ENCODE measurements at regions not wholly inside any gene's neighbourhood (a gene's known extent, or its start where the extent isn't known, plus 50 kb on each side); places are given as distances from the start of the nearest gene placed in this dataset.
"Not testable (repeated sequence)": the region's sequence is repeated elsewhere in the genome, so short reads cannot be mapped to it uniquely, and the experiment has no call there.

- TF ChIP-seq YY1 (IDR thresholded peaks at IDR 0.05; ENCODE audit: insufficient read depth, insufficient read length) (no peak), ZNF274 (IDR thresholded peaks at IDR 0.05; ENCODE audit: low read depth, low read length) (no peak), SUZ12 (IDR thresholded peaks at IDR 0.05; ENCODE audit: extremely low read depth, insufficient read depth, insufficient read length) (no peak)
- H3K9me3 ChIP-seq (ENCODE audit: insufficient read depth, low read length): no peaks in the 10 kb centered on the region
- H3K4me1 ChIP-seq (ENCODE audit: insufficient read depth, insufficient read length): no peaks in the 10 kb centered on the region
- no peak overlapping the region for H3K4me3 ChIP-seq (ENCODE audit: insufficient read length, low read depth)
- DNase-seq (ENCODE audit: low read depth, low spot score): no peak
- no peak overlapping the region for H3K9ac ChIP-seq (ENCODE audit: insufficient read length, low read depth)
- no peaks in the 10 kb centered on the region for H3K36me3 ChIP-seq (ENCODE audit: insufficient read depth, insufficient read length, low read length)
- no peaks in the 10 kb centered on the region for H3K27me3 ChIP-seq (ENCODE audit: insufficient read depth, insufficient read length)
Measured at GRCh38 chr3:87501076-87501475, 224.7 kb upstream of the POU1F1 start.

DNA sequence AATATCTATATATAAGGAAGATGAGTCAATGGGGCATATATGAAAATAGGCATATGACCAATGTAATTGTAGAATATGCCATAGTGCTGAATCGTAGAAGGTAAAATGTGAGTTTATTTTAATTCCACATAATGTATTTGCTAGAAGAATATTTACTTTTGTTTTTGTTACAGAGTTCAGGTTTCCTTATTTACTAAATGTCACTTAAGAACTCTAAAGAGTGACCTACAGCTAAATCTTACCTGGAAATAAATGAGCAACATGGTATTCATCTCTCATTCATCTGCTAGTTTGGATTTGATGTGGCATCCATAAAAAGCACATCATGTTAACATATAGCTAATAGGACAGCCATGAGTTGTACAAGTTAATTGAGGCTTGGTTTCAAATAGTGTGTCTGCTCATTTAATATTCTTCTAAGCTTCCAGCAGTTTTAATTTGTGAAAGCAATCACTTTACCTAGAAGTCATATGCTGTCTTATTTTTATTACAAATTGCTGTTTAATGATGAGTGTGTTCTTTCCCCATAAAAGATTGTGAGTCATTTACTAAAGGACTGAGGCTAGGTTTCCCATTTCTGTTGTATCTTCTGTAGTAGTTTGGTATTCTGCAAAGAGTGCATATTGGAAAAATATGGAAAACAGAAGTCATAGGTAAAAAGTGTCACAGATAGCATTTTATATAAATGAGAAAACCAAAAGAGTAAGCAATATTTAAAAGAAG lies 222.1 kb upstream of the POU1F1 start:
- no peak for TF ChIP-seq ZNF274 (IDR thresholded peaks at IDR 0.05; ENCODE audit: low read depth, low read length)
- no peak for TF ChIP-seq SUZ12 (IDR thresholded peaks at IDR 0.05; ENCODE audit: extremely low read depth, insufficient read depth, insufficient read length)
- no peak for TF ChIP-seq YY1 (IDR thresholded peaks at IDR 0.05; ENCODE audit: insufficient read depth, insufficient read length)
- no peaks in the 10 kb centered on the region for H3K27me3 ChIP-seq (ENCODE audit: insufficient read depth, insufficient read length)
- DNase-seq (ENCODE audit: low read depth, low spot score): no peak

DNA sequence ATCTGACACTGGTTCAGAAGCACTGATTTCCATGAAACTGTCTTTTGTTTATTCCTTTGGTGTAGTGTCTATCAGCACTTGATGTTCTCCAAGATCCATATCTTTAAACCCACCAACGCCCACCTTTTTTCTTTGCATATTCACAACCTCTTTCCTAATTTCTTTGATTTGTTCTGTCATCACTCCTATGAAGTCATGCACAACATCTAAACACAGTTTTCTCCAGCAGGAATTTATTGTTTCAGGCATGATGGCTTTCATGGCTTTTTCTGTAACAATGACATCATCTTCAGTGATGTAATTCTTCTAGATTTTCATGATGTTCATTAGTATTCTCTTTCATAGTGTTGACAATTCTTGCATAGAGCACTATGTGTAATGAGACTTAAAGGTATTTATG lies 219.6 kb upstream of the POU1F1 start:
- TF ChIP-seq SUZ12 (IDR thresholded peaks at IDR 0.05; ENCODE audit: extremely low read depth, insufficient read depth, insufficient read length) (no peak), YY1 (IDR thresholded peaks at IDR 0.05; ENCODE audit: insufficient read depth, insufficient read length) (no peak), ZNF274 (IDR thresholded peaks at IDR 0.05; ENCODE audit: low read depth, low read length) (no peak)
- Histone ChIP-seq H3K27me3 (ENCODE audit: insufficient read depth, insufficient read length) (no peaks in the 10 kb centered on the region), H3K9ac (ENCODE audit: insufficient read length, low read depth) (no peak overlapping the region), H3K9me3 (ENCODE audit: insufficient read depth, low read length) (no peaks in the 10 kb centered on the region), H3K4me1 (ENCODE audit: insufficient read depth, insufficient read length) (no peaks in the 10 kb centered on the region), H3K36me3 (ENCODE audit: insufficient read depth, insufficient read length, low read length) (no peaks in the 10 kb centered on the region), H3K4me3 (ENCODE audit: insufficient read length, low read depth) (no peak overlapping the region)
- no peak for DNase-seq (ENCODE audit: low read depth, low spot score)

More for the DNA sequence above, 222.1 kb upstream of the POU1F1 start:
- Histone ChIP-seq H3K4me1 (ENCODE audit: insufficient read depth, insufficient read length) (no peaks in the 10 kb centered on the region), H3K4me3 (ENCODE audit: insufficient read length, low read depth) (no peak overlapping the region), H3K9me3 (ENCODE audit: insufficient read depth, low read length) (no peaks in the 10 kb centered on the region), H3K36me3 (ENCODE audit: insufficient read depth, insufficient read length, low read length) (no peaks in the 10 kb centered on the region), H3K9ac (ENCODE audit: insufficient read length, low read depth) (no peak overlapping the region)

DNA sequence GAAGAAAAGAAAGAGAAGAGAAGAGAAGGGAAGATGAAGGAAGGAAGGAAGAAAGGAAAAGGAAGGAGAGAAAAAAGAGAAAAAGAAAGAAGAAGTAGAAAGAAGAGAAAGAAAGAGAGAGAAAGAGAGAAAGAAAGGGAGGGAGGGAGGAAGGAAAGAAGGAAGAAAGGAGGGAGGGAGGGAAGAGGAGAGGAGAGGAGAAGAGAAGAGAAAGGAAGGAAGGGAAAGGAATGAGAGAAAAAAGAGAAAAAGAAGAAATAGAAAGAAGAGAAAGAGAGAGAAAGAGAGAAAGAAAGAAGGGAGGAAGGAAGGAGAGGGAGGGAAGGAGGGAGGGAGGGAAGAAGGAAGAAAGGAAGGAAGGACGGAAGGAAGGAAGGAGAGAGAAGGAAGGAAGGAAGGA lies 217.9 kb upstream of the POU1F1 start:
- H3K9me3 ChIP-seq (ENCODE audit: insufficient read depth, low read length): no peaks in the 10 kb centered on the region
- H3K27me3 ChIP-seq (ENCODE audit: insufficient read depth, insufficient read length): no peaks in the 10 kb centered on the region
- no peak overlapping the region for H3K9ac ChIP-seq (ENCODE audit: insufficient read length, low read depth)
- no peaks in the 10 kb centered on the region for H3K36me3 ChIP-seq (ENCODE audit: insufficient read depth, insufficient read length, low read length)
- no peak for TF ChIP-seq SUZ12 (IDR thresholded peaks at IDR 0.05; ENCODE audit: extremely low read depth, insufficient read depth, insufficient read length)
- no peak for TF ChIP-seq ZNF274 (IDR thresholded peaks at IDR 0.05; ENCODE audit: low read depth, low read length)
- no peak for TF ChIP-seq YY1 (IDR thresholded peaks at IDR 0.05; ENCODE audit: insufficient read depth, insufficient read length)
- no peaks in the 10 kb centered on the region for H3K4me1 ChIP-seq (ENCODE audit: insufficient read depth, insufficient read length)
- no peak for DNase-seq (ENCODE audit: low read depth, low spot score)
- no peak overlapping the region for H3K4me3 ChIP-seq (ENCODE audit: insufficient read length, low read depth)

DNA sequence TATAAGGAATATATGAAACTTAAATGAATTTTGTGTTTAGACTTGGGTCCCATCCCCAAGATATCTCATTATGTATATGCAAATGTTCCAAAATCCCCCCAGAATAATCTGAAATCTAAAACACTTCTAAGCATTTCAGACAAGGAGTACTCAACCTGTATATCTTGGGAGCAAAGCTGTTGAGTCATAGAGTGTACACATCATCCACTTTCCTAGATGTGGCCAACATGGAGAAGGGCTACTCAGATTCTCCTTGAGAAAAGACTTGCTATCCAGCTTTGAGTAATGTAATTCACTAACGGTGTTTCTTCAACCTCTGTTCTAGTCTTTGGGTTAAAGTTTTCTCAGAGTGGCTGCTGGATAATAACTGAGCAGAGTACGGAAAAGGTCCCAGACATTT lies 215.5 kb upstream of the POU1F1 start:
- no peaks in the 10 kb centered on the region for H3K27me3 ChIP-seq (ENCODE audit: insufficient read depth, insufficient read length)
- TF ChIP-seq YY1 (IDR thresholded peaks at IDR 0.05; ENCODE audit: insufficient read depth, insufficient read length): no peak
- TF ChIP-seq SUZ12 (IDR thresholded peaks at IDR 0.05; ENCODE audit: extremely low read depth, insufficient read depth, insufficient read length): no peak
- no peak for TF ChIP-seq ZNF274 (IDR thresholded peaks at IDR 0.05; ENCODE audit: low read depth, low read length)
- no peaks in the 10 kb centered on the region for H3K4me1 ChIP-seq (ENCODE audit: insufficient read depth, insufficient read length)
- H3K9me3 ChIP-seq (ENCODE audit: insufficient read depth, low read length): no peaks in the 10 kb centered on the region
- no peaks in the 10 kb centered on the region for H3K36me3 ChIP-seq (ENCODE audit: insufficient read depth, insufficient read length, low read length)
- DNase-seq (ENCODE audit: low read depth, low spot score): no peak
- H3K4me3 ChIP-seq (ENCODE audit: insufficient read length, low read depth): no peak overlapping the region
- no peak overlapping the region for H3K9ac ChIP-seq (ENCODE audit: insufficient read length, low read depth)

DNA sequence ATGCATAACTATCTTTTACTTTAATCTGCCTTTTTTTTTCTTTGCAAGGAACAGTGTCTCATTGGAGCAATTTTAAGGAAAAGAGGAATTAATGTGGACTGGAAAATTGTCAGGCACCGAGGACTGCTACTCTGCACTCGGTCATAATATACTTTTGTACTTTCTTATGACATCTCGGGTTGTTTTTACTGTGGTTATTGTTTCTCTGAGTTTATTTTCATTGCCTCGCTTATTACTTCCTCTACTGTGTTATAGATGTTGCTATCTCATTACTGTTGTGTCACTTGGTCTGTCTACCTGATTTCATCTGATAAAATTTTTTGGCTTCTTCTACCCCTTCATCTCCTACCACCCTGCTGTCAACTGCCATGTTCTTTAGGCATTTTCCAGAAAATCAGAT lies 213.5 kb upstream of the POU1F1 start:
- H3K4me1 ChIP-seq (ENCODE audit: insufficient read depth, insufficient read length): no peaks in the 10 kb centered on the region
- H3K4me3 ChIP-seq (ENCODE audit: insufficient read length, low read depth): no peak overlapping the region
- TF ChIP-seq ZNF274 (IDR thresholded peaks at IDR 0.05; ENCODE audit: low read depth, low read length) (no peak), SUZ12 (IDR thresholded peaks at IDR 0.05; ENCODE audit: extremely low read depth, insufficient read depth, insufficient read length) (no peak)
- DNase-seq (ENCODE audit: low read depth, low spot score): no peak
- no peaks in the 10 kb centered on the region for H3K9me3 ChIP-seq (ENCODE audit: insufficient read depth, low read length)
- no peak overlapping the region for H3K9ac ChIP-seq (ENCODE audit: insufficient read length, low read depth)
- no peaks in the 10 kb centered on the region for H3K27me3 ChIP-seq (ENCODE audit: insufficient read depth, insufficient read length)
- no peaks in the 10 kb centered on the region for H3K36me3 ChIP-seq (ENCODE audit: insufficient read depth, insufficient read length, low read length)

DNA sequence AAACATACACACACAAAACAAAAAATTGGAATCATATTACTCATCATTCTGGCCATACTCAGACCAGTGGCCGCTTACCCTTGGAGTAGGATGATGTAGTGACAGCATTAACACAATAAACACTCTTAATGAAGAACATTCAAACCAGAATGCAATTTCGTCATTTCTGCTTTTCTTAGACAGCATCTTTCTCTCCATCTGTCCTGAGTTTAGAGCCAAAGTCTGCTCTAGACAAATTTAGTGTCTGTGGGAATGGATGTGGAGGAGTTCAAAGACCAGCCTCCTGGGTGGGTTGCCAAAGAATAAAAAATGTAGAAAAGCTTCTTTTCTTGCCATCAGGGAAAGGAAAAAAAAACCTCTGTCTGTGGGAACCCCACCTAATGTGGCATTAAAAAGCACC lies 212.4 kb upstream of the POU1F1 start:
- H3K9me3 ChIP-seq (ENCODE audit: insufficient read depth, low read length): no peaks in the 10 kb centered on the region
- H3K36me3 ChIP-seq (ENCODE audit: insufficient read depth, insufficient read length, low read length): no peaks in the 10 kb centered on the region
- no peak overlapping the region for H3K9ac ChIP-seq (ENCODE audit: insufficient read length, low read depth)
- no peaks in the 10 kb centered on the region for H3K4me1 ChIP-seq (ENCODE audit: insufficient read depth, insufficient read length)
- H3K4me3 ChIP-seq (ENCODE audit: insufficient read length, low read depth): no peak overlapping the region
- no peaks in the 10 kb centered on the region for H3K27me3 ChIP-seq (ENCODE audit: insufficient read depth, insufficient read length)
- DNase-seq (ENCODE audit: low read depth, low spot score): no peak
- TF ChIP-seq SUZ12 (IDR thresholded peaks at IDR 0.05; ENCODE audit: extremely low read depth, insufficient read depth, insufficient read length) (no peak), ZNF274 (IDR thresholded peaks at IDR 0.05; ENCODE audit: low read depth, low read length) (no peak), YY1 (IDR thresholded peaks at IDR 0.05; ENCODE audit: insufficient read depth, insufficient read length) (no peak)

- not testable (repeated sequence) for H3K4me1 ChIP-seq (ENCODE audit: insufficient read depth, insufficient read length); DNase-seq (ENCODE audit: low read depth, low spot score); H3K36me3 ChIP-seq (ENCODE audit: insufficient read depth, insufficient read length, low read length); H3K27me3 ChIP-seq (ENCODE audit: insufficient read depth, insufficient read length); H3K9ac ChIP-seq (ENCODE audit: insufficient read length, low read depth); H3K4me3 ChIP-seq (ENCODE audit: insufficient read length, low read depth); H3K9me3 ChIP-seq (ENCODE audit: insufficient read depth, low read length)
Measured at GRCh38 chr3:87486635-87487034, 210.3 kb upstream of the POU1F1 start.

All from NT2/D1 (cell line).